ENCODE measurements at regions not wholly inside any gene's neighbourhood (a gene's known extent, or its start where the extent isn't known, plus 50 kb on each side); places are given as distances from the start of the nearest gene placed in this dataset.

- intact Hi-C loops (cut with DNase I; ENCODE audit: low total_unique reads) = no loop called here
- Histone ChIP-seq H3K9me3 (no peaks in the 10 kb centered on the region), H3K27ac (no peak overlapping the region), H3K36me3 (no peaks in the 10 kb centered on the region), H3K4me3 (no peak overlapping the region), H3K4me1 (no peaks in the 10 kb centered on the region), H3K27me3 (replicated peaks in 1 of 7) (no peaks in the 10 kb centered on the region)
- 50 to 79% (median 65%) methylated on average over 1 of the region's 1 CpG for WGBS, 5 donors
- DNase-seq = no peak
- TF ChIP-seq CTCF (IDR thresholded peaks at IDR 0.05 in 8 of 11, conservative IDR thresholded peaks at IDR 0.05 in 3 of 11) = no peak
- no peak for TF ChIP-seq POLR2A (IDR thresholded peaks at IDR 0.05)
- TF ChIP-seq POLR2AphosphoS5 (IDR thresholded peaks at IDR 0.05) = no peak
These were observed 125.7 kb upstream of the TMPRSS15 start for GRCh38 chr21:18529254-18529653.

- Histone ChIP-seq H3K27me3 (replicated peaks in 1 of 7) (no peaks in the 10 kb centered on the region), H3K36me3 (no peaks in the 10 kb centered on the region), H3K4me1 (no peaks in the 10 kb centered on the region), H3K9me3 (no peaks in the 10 kb centered on the region), H3K27ac (no peak overlapping the region), H3K4me3 (no peak overlapping the region)
- WGBS, 5 donors = 46 to 54% (median 51%) methylated on average over 2 of the region's 2 CpGs
- TF ChIP-seq POLR2AphosphoS5 (IDR thresholded peaks at IDR 0.05) (no peak), CTCF (IDR thresholded peaks at IDR 0.05 in 8 of 11, conservative IDR thresholded peaks at IDR 0.05 in 3 of 11) (no peak), POLR2A (IDR thresholded peaks at IDR 0.05) (no peak)
- no peak for DNase-seq
- intact Hi-C loops (cut with DNase I; ENCODE audit: low total_unique reads) = no loop called here
These were observed 138.5 kb upstream of the TMPRSS15 start for GRCh38 chr21:18542081-18542480.

- Histone ChIP-seq H3K9me3 (no peaks in the 10 kb centered on the region), H3K27ac (no peak overlapping the region), H3K4me3 (no peak overlapping the region), H3K4me1 (no peaks in the 10 kb centered on the region), H3K36me3 (no peaks in the 10 kb centered on the region), H3K27me3 (replicated peaks in 1 of 7) (no peaks in the 10 kb centered on the region)
- intact Hi-C loops (cut with DNase I; ENCODE audit: low total_unique reads) = no loop called here
- no peak for DNase-seq
- TF ChIP-seq POLR2A (IDR thresholded peaks at IDR 0.05) (no peak), POLR2AphosphoS5 (IDR thresholded peaks at IDR 0.05) (no peak), CTCF (IDR thresholded peaks at IDR 0.05 in 8 of 11, conservative IDR thresholded peaks at IDR 0.05 in 3 of 11) (no peak)
- 84 to 85% (median 85%) methylated on average over 1 of the region's 1 CpG for WGBS, 5 donors
These were observed 142.3 kb upstream of the TMPRSS15 start for GRCh38 chr21:18545908-18546307.

- Histone ChIP-seq H3K27me3 (replicated peaks in 1 of 7) (no peaks in the 10 kb centered on the region), H3K9me3 (no peaks in the 10 kb centered on the region), H3K36me3 (no peaks in the 10 kb centered on the region), H3K4me3 (no peak overlapping the region), H3K4me1 (no peaks in the 10 kb centered on the region), H3K27ac (no peak overlapping the region)
- DNase-seq = no peak
- 65 to 73% (median 71%) methylated on average over 1 of the region's 1 CpG for WGBS, 5 donors
- TF ChIP-seq CTCF (IDR thresholded peaks at IDR 0.05 in 8 of 11, conservative IDR thresholded peaks at IDR 0.05 in 3 of 11) (no peak), POLR2A (IDR thresholded peaks at IDR 0.05) (no peak), POLR2AphosphoS5 (IDR thresholded peaks at IDR 0.05) (no peak)
- intact Hi-C loops (cut with DNase I; ENCODE audit: low total_unique reads) = no loop called here
These were observed 143.8 kb upstream of the TMPRSS15 start for GRCh38 chr21:18547347-18547746.
